Activated CD4-positive, alpha-beta T cell treated with anti-CD3 and anti-CD28 coated beads, Interleukin-2, amount 50 U/mL, for 48 hours (primary cell): ENCODE measurements at regions not wholly inside any gene's neighbourhood (a gene's known extent, or its start where the extent isn't known, plus 50 kb on each side); places are given as distances from the start of the nearest gene placed in this dataset.
A peak's percentile ranks its signal among the peaks of the same experiment; 100 is the strongest.

Experiments used
- DNase-seq, 2 experiments: peaks; one replicate each; pipeline ENCODE4 v3.0.0-alpha.2; 2020

GRCh38 chr11:76298255-76298654 is 82.7 kb downstream of the THAP12 start:
- DNase-seq: no peak

GRCh38 chr11:76296731-76297542 is 84.0 kb downstream of the THAP12 start:
- DNase-seq: no peak

- peak; percentile 50 to 64 for DNase-seq
These were observed 86.9 kb upstream of the WNT11 start for GRCh38 chr11:76293189-76293631.

GRCh38 chr11:76292583-76293188 is 86.4 kb upstream of the WNT11 start:
- no peak for DNase-seq

- DNase-seq: no peak
These were observed 85.5 kb upstream of the WNT11 start for GRCh38 chr11:76291576-76292526.

- peak; percentile 21 to 30 for DNase-seq
These were observed 82.1 kb upstream of the WNT11 start for GRCh38 chr11:76288166-76288980.

GRCh38 chr11:76287227-76287626 is 80.9 kb upstream of the WNT11 start:
- DNase-seq: no peak

GRCh38 chr11:76285397-76286104 is 79.2 kb upstream of the WNT11 start:
- DNase-seq: no peak

- no peak for DNase-seq
These were observed 77.9 kb upstream of the WNT11 start for GRCh38 chr11:76284161-76284560.

- no peak for DNase-seq
These were observed 76.7 kb upstream of the WNT11 start for GRCh38 chr11:76282811-76283595.

GRCh38 chr11:76282172-76282571 is 75.9 kb upstream of the WNT11 start:
- no peak for DNase-seq

- DNase-seq: no peak
These were observed 75.2 kb upstream of the WNT11 start for GRCh38 chr11:76281558-76281906.

- no peak for DNase-seq
These were observed 74.7 kb upstream of the WNT11 start for GRCh38 chr11:76280882-76281557.

- no peak for DNase-seq
These were observed 74.0 kb upstream of the WNT11 start for GRCh38 chr11:76280151-76280881.

GRCh38 chr11:76279646-76280045 is 73.3 kb upstream of the WNT11 start:
- DNase-seq: no peak

GRCh38 chr11:76279038-76279437 is 72.7 kb upstream of the WNT11 start:
- no peak for DNase-seq

- DNase-seq: no peak
These were observed 72.2 kb upstream of the WNT11 start for GRCh38 chr11:76278526-76278925.

- no peak for DNase-seq
These were observed 71.2 kb upstream of the WNT11 start for GRCh38 chr11:76277298-76278175.

GRCh38 chr11:76276781-76277155 is 70.5 kb upstream of the WNT11 start:
- DNase-seq: no peak
